ENCODE measurements at regions not wholly inside any gene's neighbourhood (a gene's known extent, or its start where the extent isn't known, plus 50 kb on each side); places are given as distances from the start of the nearest gene placed in this dataset.
"Not testable (repeated sequence)": the region's sequence is repeated elsewhere in the genome, so short reads cannot be mapped to it uniquely, and the experiment has no call there.

DNA sequence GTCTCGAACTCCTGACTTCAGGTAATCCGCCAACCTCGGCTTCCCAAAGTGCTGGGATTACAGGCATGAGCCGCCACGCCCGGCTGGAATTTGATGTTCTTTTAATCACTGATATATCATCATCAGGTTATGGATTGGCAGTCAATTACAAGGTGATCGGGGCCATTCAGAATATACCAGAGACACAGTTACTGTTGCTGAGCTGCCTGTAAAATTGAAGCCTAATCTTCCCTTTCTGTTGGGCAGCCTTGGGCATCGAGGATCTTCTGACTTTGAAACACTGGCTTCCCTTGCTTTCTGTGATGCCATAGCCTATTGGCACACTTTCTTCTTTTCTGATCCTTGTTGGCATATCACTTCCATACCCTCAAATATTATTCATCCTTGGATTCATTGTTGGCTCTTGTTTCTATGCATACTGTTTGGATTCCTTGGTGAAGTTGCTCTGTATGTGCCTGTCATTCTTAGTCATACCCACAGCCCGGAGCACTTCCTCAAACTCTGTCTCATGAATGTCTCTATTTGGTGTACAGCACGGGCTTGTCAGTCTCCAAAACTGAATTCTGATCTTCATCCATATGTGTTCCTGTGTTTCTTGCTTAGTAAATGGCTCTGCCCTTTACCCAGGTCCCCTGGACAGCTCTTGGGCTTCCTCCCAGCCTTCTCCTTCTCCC is 85.6 kb upstream of the CRYM start:
- not testable (repeated sequence) for DNase-seq (ENCODE audit: low spot score)

DNA sequence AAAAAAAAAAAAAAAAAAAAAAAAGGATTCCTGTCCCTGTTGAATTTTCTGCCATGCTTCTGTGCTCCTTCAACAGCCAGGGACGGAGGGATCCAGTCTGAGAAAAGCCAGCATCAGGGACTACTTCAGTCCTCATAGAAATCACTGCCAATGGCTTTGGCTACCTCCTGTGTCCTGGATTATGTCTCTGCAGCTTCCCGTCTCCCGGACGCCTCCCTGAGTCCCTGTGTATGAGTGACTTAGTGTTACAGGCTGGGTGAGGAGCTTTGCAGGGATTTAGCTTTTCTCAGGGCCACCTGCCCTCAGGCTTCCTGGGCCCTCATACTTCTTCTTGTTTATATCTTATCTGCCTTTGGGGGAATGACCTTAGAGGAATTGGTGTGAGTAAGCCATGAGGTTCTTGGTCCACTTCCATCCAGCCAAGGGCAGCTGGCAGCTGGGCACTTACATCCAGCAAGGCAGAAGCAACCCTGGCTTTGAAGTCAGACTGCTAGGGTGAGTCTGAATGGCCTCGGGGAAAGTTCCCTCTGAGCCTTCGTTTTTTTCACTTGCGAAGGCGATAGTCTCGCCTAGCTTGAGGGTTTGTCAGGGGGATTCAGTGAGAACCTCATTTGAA is 83.6 kb upstream of the CRYM start:
- DNase-seq (ENCODE audit: low spot score) = not testable (repeated sequence)

- not testable (repeated sequence) for DNase-seq (ENCODE audit: low spot score)
Measured at GRCh38 chr16:21361045-21361444, 83.0 kb upstream of the CRYM start.

GRCh38 chr16:21359513-21359912 is 81.4 kb upstream of the CRYM start:
- DNase-seq (ENCODE audit: low spot score) = not testable (repeated sequence)

GRCh38 chr16:21358261-21358795 is 80.2 kb upstream of the CRYM start:
- DNase-seq (ENCODE audit: low spot score) = not testable (repeated sequence)

DNA sequence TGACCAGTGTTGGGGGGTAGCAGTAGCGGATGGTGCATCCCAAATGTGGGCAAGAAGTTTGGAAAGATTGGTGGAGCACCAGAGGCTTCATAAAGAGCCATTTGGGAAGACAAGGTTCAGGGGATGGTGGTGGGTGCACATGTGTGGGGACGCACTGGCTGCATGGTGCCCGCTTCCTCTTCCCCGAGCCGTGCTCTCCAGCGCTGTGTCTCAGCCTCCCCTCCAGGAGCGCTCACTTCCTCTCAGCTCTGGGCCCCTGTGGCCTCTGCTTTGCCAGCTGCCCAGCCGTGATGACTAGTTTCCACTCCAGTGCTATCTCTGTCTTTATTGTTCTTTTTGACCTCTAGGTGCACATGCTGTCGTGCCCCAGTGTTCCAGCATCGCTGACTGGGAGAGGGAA is 78.2 kb upstream of the CRYM start:
- DNase-seq (ENCODE audit: low spot score) = not testable (repeated sequence)

DNA sequence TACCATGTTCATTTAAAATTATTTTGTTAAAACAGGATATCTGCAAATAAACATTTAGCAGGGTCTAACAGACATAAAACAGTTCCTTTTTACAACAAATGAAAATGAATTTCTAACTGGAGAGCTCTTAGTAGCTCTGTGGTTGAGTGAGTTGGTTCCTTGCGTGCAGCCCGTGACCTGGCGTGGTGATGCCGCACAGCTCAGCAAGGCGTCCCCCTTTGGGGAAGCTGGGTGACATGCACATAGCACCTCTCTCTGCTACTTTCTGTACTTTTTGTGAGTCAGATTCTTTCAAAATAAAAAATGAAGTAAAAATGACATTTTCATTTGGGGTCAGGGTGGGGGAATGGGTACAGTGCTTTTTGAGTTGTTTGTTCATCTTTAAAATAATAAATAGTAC is 73.3 kb upstream of the CRYM start:
- not testable (repeated sequence) for DNase-seq (ENCODE audit: low spot score)

DNA sequence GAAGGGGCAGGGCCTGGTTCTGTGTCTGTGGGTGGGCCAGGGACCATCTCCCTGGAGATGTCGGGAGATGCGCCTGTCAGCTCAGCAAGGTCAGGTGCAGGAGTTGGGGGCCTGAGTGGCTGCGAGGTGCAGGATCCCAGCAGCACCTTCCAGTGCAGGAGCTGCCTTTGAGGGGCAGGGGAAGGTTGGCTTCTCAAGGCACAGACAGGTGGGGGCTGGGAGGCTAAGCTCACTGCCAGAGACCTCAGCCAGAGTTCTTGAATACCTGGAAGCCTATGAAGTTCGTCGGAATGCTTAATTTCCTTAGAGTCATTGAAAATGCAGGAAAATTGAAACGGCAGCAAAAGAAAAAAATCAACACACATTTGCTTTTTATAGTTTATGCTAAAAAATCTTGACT is 72.8 kb upstream of the CRYM start:
- DNase-seq (ENCODE audit: low spot score) = not testable (repeated sequence)

DNA sequence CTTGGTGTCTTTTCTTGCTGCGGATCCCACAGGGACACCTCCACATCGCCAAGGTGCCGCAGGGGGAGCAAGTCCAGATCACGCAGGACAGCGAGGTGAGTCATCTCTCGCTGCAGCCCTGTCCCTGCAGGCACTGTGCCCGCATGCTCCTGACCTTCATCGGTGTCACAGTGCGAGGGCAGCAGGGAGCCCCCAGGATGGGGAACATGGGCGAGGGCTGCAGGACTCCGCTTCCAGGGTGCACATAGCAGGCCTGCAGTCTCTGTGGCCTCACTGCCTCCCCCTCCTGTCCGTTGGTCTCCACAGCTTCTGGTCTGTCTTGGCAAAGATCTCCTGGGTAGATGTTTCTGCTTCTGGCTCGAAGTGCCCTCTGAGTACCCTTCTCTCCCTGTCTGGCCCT is 71.2 kb upstream of the CRYM start:
- DNase-seq (ENCODE audit: low spot score) = not testable (repeated sequence)

DNA sequence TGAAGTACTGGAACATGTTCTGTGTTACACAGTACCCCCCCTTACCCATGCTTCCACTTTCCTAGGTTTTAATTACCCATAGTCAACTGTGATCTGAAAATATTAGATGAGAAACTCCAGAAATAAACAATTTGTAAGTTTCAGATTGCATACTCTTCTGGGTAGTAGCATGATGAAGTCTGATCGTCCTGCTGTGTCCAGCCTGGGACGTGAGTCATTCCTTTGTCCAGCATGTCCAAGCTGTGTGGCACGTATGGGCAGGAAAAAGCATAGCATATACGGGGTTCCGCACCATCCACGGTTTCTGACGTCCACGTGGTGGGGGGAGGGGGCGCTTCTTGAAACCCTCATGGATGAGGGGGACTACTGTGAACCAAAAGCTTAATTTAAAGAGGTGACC is 70.7 kb upstream of the CRYM start:
- DNase-seq (ENCODE audit: low spot score) = not testable (repeated sequence)

GRCh38 chr16:21347538-21347937 is 69.4 kb upstream of the CRYM start:
- DNase-seq (ENCODE audit: low spot score) = not testable (repeated sequence)

GRCh38 chr16:21346756-21347491 is 68.8 kb upstream of the CRYM start:
- not testable (repeated sequence) for DNase-seq (ENCODE audit: low spot score)

DNA sequence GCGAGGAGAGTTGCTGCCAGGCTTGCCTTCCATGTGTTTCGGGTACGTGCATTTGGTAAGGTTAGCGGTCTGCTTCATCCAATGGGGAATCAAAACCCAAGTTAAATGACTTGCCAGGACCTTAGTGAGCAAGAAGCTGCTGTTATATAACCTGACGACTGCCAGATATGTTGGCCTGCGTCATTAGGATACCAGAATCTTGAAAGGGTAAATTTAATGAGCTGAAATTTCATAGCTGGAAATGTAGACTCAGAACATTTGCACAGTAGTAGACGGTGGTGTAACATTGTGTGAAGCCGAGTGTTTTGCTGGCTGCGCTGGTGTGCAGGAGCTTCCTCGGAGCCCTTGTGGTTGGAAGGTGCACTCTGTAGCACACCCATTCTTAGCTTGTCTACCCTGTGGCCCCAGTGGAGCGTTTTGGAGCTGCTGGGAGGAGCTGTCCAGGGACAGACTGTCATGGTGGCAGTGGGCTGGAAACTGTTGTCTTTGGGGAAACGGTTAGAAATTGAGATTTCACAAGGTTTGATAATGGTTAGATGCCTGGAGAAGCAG is 66.3 kb upstream of the CRYM start:
- DNase-seq (ENCODE audit: low spot score) = not testable (repeated sequence)

- no peak for DNase-seq (ENCODE audit: low spot score)
Measured at GRCh38 chr16:21341101-21341500, 63.0 kb upstream of the CRYM start.

- DNase-seq (ENCODE audit: low spot score) = no peak
Measured at GRCh38 chr16:21339941-21340340, 61.9 kb upstream of the CRYM start.

GRCh38 chr16:21339269-21339641 is 61.2 kb upstream of the CRYM start:
- DNase-seq (ENCODE audit: low spot score) = no peak

DNA sequence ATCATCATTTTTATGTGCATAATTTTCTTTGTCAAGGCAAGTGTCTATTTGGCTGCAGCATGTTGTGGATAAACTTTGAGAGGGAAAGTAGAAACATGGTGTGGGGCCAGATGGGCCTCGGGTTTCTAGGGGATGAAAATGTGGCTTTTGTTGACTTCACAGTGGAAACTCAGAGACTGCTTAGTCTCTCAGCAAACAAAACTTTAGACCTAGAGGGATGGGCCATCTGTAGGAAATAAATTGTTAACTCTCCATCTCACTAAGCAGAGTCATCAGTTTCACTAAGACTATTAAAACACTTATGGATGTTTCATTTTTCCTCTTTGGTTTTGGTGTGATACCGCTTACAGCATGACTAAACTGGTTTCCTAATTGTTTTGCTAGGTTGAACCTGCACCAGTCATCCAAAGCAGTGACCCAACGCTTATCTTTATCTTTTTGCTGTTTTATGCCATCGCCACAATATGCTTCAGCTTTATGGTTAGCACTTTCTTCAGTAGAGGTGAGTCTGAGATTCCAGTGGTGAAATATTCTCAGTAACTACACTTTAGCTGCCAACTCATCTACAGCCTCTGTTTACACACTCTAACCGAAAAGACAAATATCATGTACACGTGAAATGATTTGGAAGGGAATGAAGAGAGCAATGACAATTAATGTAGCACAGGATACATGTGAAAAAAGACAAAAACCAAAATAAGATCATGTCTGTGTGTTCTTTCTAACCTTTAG is 60.6 kb upstream of the CRYM start:
- DNase-seq (ENCODE audit: low spot score) = no peak

- no peak for DNase-seq (ENCODE audit: low spot score)
Measured at GRCh38 chr16:21336231-21336630, 58.1 kb upstream of the CRYM start.

GRCh38 chr16:21334188-21335146 is 56.4 kb upstream of the CRYM start:
- DNase-seq (ENCODE audit: low spot score) = not testable (repeated sequence)

GRCh38 chr16:21333683-21334082 is 55.6 kb upstream of the CRYM start:
- not testable (repeated sequence) for DNase-seq (ENCODE audit: low spot score)
